ENCODE measurements at regions not wholly inside any gene's neighbourhood (a gene's known extent, or its start where the extent isn't known, plus 50 kb on each side); places are given as distances from the start of the nearest gene placed in this dataset.

DNA sequence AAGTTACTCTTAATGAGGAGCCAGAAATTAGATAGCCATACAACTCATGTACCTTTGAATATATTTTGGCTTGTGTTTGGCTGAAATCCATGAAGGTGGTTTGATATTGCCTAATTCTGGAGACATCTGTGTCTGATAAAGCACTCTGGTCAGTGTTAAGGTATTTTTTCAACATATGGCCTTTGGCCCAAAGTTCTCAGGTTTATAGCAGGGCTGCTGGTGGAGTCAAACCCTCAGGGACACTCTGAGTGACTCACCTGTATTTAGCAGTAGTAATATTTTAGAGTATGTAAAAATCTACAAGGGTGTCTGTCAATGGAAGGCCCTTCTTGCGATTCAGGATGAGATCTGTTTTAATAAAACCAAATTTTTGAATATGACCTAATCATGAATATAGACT lies 666.5 kb downstream of the SLC4A3 start:
- Histone ChIP-seq H3K36me3 (ENCODE audit: control insufficient read depth, insufficient read depth, low read length) (no peaks in the 10 kb centered on the region), H2AFZ (ENCODE audit: low read depth, low read length) (no peak overlapping the region), H3K27me3 (ENCODE audit: control insufficient read depth in 2 of 2, insufficient read depth in 2 of 2, low read length in 2 of 2) (no peaks in the 10 kb centered on the region), H3K9me3 (replicated peaks; ENCODE audit: control insufficient read depth, insufficient read depth, low read depth, low read length) (0 out of 2 replicates have a peak, but pooled peaks cover 2% of the 10 kb centered on the region), H3K9ac (ENCODE audit: insufficient read depth in 1 of 2, low read depth in 2 of 2, low read length in 2 of 2) (no peak overlapping the region), H3K27ac (ENCODE audit: extremely low read depth, low read depth, low read length) (no peak overlapping the region), H4K20me1 (replicated peaks; ENCODE audit: control insufficient read depth, insufficient read depth, low read length) (no peaks in the 10 kb centered on the region), H3K9me1 (ENCODE audit: control insufficient read depth, insufficient read depth, low read length) (no peaks in the 10 kb centered on the region), H3K4me1 (replicated peaks in 1 of 2; ENCODE audit: control insufficient read depth in 2 of 2, insufficient read depth in 2 of 2, low read length in 2 of 2) (no peaks in the 10 kb centered on the region), H3K4me2 (ENCODE audit: insufficient read depth, low read length) (no peak overlapping the region), H3K79me2 (ENCODE audit: control insufficient read depth, insufficient read depth, low read length) (no peaks in the 10 kb centered on the region), H3K4me3 (no peak overlapping the region)
- WGBS (ENCODE audit: insufficient coverage, low coverage, missing lambda C conversion rate), result 0% methylated on average over 1 of the region's 1 CpG
- DNase-seq (ENCODE audit: extremely low read depth in 1 of 4, low spot score in 3 of 4) (no peak), FAIRE-seq (no peak), ATAC-seq (no peak)
- in situ Hi-C loops (cut with MboI), result no loop called here
- POLR2A ChIA-PET, result no interaction called here
- intact Hi-C loops (cut with micrococcal nuclease), result no loop called here
- no TSS peak for BruUV-seq (replicated peaks)
- CTCF ChIA-PET (ENCODE audit: low intra/inter-chr PET ratio), result no interaction called here
- no peak for TF ChIP-seq ZNF174 (CRISPR knock-in tag; IDR thresholded peaks at IDR 0.05)
- no peak for TF ChIP-seq MYBL2 (IDR thresholded peaks at IDR 0.05; ENCODE audit: low read depth)
- no peak for TF ChIP-seq MYBL2 (CRISPR knock-in tag; IDR thresholded peaks at IDR 0.05; ENCODE audit: borderline replicate concordance)
- TF ChIP-seq, protein P1, sequence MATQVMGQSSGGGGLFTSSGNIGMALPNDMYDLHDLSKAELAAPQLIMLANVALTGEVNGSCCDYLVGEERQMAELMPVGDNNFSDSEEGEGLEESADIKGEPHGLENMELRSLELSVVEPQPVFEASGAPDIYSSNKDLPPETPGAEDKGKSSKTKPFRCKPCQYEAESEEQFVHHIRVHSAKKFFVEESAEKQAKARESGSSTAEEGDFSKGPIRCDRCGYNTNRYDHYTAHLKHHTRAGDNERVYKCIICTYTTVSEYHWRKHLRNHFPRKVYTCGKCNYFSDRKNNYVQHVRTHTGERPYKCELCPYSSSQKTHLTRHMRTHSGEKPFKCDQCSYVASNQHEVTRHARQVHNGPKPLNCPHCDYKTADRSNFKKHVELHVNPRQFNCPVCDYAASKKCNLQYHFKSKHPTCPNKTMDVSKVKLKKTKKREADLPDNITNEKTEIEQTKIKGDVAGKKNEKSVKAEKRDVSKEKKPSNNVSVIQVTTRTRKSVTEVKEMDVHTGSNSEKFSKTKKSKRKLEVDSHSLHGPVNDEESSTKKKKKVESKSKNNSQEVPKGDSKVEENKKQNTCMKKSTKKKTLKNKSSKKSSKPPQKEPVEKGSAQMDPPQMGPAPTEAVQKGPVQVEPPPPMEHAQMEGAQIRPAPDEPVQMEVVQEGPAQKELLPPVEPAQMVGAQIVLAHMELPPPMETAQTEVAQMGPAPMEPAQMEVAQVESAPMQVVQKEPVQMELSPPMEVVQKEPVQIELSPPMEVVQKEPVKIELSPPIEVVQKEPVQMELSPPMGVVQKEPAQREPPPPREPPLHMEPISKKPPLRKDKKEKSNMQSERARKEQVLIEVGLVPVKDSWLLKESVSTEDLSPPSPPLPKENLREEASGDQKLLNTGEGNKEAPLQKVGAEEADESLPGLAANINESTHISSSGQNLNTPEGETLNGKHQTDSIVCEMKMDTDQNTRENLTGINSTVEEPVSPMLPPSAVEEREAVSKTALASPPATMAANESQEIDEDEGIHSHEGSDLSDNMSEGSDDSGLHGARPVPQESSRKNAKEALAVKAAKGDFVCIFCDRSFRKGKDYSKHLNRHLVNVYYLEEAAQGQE (IDR thresholded peaks at IDR 0.05; ENCODE audit: borderline replicate concordance), result no peak
- TF ChIP-seq, protein P1 (CRISPR knock-in tag; IDR thresholded peaks at IDR 0.05; ENCODE audit: low read depth), result no peak
- no peak for TF ChIP-seq SOX6 (IDR thresholded peaks at IDR 0.05)
- TF ChIP-seq CHCHD3 (CRISPR knock-in tag; IDR thresholded peaks at IDR 0.05), result no peak
- TF ChIP-seq, protein P2, sequence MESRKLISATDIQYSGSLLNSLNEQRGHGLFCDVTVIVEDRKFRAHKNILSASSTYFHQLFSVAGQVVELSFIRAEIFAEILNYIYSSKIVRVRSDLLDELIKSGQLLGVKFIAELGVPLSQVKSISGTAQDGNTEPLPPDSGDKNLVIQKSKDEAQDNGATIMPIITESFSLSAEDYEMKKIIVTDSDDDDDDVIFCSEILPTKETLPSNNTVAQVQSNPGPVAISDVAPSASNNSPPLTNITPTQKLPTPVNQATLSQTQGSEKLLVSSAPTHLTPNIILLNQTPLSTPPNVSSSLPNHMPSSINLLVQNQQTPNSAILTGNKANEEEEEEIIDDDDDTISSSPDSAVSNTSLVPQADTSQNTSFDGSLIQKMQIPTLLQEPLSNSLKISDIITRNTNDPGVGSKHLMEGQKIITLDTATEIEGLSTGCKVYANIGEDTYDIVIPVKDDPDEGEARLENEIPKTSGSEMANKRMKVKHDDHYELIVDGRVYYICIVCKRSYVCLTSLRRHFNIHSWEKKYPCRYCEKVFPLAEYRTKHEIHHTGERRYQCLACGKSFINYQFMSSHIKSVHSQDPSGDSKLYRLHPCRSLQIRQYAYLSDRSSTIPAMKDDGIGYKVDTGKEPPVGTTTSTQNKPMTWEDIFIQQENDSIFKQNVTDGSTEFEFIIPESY (CRISPR knock-in tag; IDR thresholded peaks at IDR 0.05), result no peak
- TF ChIP-seq ZNF134 (CRISPR knock-in tag; conservative IDR thresholded peaks at IDR 0.05), result no peak
- no peak for TF ChIP-seq MIER1 (IDR thresholded peaks at IDR 0.05; ENCODE audit: low read depth)
- TF ChIP-seq ZNF253 (CRISPR knock-in tag; conservative IDR thresholded peaks at IDR 0.05), result no peak
- TF ChIP-seq SAFB (IDR thresholded peaks at IDR 0.05; ENCODE audit: borderline replicate concordance, low read depth, low read length), result no peak
- no peak for TF ChIP-seq CBFA2T3 (IDR thresholded peaks at IDR 0.05)
- TF ChIP-seq NELFE (IDR thresholded peaks at IDR 0.05; ENCODE audit: insufficient read depth, insufficient read length), result no peak
- TF ChIP-seq GTF2E2 (tag; IDR thresholded peaks at IDR 0.05), result no peak
- TF ChIP-seq ZNF766 (CRISPR knock-in tag; conservative IDR thresholded peaks at IDR 0.05), result no peak
- TF ChIP-seq, protein P3, sequence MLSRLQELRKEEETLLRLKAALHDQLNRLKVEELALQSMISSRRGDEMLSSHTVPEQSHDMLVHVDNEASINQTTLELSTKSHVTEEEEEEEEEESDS (CRISPR knock-in tag; IDR thresholded peaks at IDR 0.05), result no peak

All from K562 (cell line).